Fibroblast of skin of abdomen (primary cell): ENCODE measurements at regions not wholly inside any gene's neighbourhood (a gene's known extent, or its start where the extent isn't known, plus 50 kb on each side); places are given as distances from the start of the nearest gene placed in this dataset.

Experiments used
- DNase-seq: peaks from one replicate; pipeline ENCODE4 v3.0.0-alpha.2; 2013

GRCh38 chr11:95577716-95578460 is 211.7 kb downstream of the FAM76B start:
- peak; percentile 82 for DNase-seq

- DNase-seq, result no peak
Observed at GRCh38 chr11:95576146-95576845, 213.3 kb downstream of the FAM76B start.

DNA sequence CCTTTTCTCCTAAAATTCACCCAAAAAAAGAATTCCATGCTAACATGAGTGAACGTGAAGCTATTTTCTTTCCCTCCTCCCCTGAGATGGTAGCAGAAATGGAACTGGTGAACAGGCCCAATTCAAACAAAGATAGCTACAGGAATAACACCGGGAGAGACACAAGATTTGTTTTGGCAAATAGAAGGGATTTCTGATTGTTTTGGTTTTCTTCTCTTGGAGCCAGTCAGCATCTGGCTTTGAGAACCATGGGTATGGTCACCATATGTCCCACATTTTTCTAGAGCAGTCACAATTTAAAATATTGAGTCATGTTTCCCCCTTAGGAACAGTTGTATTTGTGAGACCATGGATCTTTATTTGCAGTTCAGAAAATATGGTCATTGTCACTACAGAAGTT is 214.1 kb downstream of the FAM76B start:
- DNase-seq, result no peak

DNA sequence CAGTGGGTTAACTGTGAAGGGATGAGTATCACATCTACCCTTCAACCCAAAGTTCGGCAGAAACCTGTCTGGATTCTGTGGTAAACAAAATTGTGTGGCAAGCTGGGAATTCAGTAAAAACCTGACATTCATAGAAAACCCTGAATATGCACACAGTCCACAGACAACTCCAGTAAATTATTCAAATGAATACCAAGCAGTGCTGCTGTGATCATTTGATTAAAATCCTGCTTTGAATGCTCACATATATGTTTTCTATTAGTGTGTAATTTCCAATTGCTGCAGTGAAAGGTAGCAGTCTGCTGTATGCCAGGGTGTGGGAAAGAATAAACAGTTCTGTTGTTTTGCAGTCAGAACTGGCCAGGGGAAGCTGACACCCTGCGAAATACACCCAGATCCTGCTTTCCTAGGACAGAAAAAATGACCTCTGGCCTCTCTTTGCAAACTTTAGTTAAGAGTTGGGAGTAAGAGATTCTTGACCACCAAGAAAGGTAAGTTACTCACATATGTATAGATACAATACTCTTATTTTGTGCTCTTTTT is 217.8 kb downstream of the FAM76B start:
- DNase-seq, result no peak

DNA sequence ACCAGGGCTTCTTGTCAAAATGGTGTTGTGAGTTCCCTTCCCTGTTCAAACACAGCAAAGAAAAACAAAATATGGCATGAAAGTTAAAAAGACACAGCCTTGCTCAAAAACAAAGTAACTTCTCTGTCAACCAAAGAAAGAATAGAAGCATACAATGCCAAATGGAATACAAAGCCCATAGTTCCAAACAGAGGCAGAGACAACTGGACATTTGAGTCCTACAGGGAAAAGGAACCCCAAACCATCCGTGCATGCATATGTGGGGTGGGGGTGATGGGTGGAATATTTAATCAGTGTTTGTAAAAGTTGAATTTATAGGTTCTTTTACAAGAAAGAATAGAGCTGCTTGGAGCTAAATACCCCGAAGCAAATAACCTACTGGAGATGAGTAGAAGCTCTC is 218.7 kb downstream of the FAM76B start:
- DNase-seq, result no peak

DNA sequence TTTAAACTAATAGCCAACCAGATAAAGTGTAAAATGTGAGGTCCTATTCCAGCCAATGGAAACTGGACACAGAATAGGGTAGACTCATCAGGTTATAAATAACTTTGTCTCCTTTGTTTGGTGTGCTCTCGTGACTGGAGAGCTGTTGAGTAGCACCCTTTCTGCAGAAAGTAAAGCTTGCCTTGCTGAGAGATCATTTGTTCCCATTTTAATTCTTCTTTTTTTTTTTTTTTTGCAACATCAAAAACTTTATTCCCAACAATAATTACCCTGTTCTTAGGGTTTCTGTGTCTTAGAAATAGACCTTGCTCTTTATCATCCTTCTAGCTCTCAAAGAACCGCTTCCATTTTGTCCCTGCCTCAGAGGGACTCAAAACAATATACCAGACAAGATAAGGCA is 220.4 kb downstream of the FAM76B start:
- DNase-seq, result no peak

DNA sequence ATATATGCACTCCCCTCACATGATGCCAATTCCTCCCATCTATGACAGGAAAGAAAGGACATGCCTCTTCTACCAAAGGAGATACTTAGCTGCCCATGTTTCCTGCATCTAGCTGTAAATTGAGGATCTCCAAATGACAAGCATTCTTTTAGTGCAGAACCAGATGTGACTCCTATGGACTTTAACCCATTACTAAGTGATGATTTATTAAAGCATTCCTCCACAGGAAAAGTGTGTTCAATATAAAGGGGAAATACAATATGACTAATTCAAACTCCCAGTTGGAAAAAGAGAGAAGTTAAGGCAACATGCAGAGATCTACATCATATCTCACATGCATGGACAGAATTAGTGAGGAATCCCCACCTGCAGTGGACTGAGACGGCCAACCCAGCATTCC is 221.3 kb downstream of the FAM76B start:
- DNase-seq, result peak; percentile 72

DNA sequence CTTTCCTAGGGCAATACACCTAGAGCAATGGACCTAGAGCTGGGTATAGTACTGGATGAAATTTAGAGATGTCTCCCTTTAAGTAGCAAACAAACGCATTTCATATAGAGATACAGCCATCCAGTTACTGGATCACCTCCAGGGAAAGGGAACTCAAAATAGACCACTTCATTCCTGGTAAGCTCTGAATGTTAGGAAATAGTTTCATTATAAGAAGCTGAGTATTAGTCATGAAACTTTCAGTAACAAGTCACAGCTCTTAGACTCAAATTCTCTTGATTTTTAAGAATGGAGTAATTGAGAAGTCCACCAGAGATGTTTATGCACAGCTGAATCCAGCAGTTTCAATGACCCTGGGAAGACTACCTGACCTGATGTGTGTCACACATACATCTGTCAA is 221.9 kb downstream of the FAM76B start:
- DNase-seq, result peak; percentile 86

DNA sequence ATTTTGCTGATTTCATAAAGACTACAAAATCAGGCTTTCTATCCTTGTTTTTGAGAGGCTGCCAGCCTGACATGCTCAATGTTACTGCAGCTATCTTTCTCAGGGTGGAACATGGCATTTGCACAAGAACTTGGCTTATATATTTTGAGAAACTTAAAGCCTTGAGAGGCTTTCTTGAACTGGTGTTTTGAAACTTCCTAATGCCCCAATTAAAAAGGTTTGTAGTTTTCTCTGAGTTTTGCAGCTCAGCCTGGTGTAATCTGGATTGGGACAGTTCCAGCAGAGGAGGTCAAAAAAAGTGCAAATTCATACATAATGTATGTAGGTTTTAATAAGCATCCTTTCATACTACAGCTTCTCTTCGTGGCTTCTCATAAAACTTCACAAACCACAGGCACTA is 223.4 kb downstream of the FAM76B start:
- DNase-seq, result peak; percentile 60

- DNase-seq, result no peak
Observed at GRCh38 chr11:95565724-95566141, 223.8 kb downstream of the FAM76B start.

DNA sequence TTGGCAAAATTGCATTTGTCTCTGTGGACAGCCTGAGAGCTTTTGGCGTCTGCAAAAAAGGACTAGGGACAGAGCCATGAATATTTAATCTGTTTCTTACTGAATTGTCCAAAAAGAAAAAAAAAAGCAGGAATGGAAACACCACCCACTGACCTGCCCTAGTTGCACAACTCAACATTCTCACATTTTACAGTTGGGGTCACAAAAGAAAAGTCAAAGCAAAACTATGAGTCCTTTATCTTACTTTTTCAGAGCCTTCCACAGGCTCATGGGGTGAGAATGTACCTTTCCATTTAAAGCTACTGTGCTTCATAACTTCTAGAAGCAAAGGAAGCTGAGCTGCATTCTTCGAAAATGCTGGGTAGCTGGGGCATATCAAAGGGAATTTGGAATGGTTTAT is 225.7 kb downstream of the FAM76B start:
- no peak for DNase-seq

- no peak for DNase-seq
Observed at GRCh38 chr11:95563173-95563572, 226.4 kb downstream of the FAM76B start.

DNA sequence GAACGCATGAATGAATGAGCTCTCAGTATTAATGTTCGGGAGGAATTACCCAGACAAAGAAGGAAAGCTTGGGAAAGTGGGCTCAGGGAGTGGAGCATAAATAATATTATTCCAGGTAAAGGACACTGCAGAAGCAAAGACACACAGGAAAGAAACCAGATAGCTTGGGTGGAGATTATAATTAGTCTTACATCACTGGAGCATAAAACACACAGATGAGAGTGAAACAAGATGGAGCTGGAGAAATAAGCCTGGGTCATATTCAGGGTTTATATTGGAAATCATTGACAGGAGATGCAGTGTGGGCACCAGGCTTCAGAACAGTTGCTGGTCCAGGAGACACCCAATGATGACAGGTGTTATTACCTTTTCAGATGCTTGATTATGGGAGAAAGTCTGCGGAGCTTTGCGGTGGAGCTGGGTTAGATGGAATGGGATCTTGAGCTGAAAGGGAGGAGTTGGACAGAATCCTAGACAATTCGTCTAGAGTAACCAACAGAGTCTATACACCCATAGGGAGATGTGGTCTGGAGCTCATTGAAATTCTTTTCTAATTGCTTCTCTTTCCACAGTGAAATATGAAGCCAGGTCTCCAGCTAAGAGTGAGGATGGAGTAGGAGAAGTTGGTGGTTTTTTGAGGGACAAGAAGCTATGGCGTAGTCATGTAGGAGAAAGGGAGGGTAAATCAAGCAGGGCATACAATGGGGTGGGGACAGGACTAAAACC is 227.2 kb downstream of the FAM76B start:
- DNase-seq, result no peak

DNA sequence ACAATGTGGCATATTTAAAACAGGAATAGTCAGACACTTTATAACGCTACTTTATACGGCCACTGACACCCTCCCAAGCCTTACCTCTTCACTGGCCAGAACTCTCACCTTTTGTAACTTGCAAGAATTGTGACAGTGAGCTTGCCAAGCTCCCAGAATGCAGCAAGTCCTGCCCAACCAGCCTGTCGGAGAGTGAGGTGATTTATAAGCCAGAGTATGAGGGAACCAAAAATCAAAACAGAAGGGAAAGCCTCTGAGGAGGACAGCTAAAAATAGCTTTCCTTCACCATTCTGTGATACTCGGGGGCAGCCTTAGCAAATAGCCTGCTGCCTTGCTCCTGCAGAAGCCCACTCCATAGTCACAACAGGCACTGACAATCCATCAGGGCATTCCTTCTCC is 229.7 kb downstream of the FAM76B start:
- DNase-seq, result no peak

- no peak for DNase-seq
Observed at GRCh38 chr11:95557376-95557775, 232.2 kb downstream of the FAM76B start.

- DNase-seq, result peak; percentile 90
Observed at GRCh38 chr11:95556342-95557163, 233.0 kb downstream of the FAM76B start.

- DNase-seq, result no peak
Observed at GRCh38 chr11:95556011-95556341, 233.6 kb downstream of the FAM76B start.

DNA sequence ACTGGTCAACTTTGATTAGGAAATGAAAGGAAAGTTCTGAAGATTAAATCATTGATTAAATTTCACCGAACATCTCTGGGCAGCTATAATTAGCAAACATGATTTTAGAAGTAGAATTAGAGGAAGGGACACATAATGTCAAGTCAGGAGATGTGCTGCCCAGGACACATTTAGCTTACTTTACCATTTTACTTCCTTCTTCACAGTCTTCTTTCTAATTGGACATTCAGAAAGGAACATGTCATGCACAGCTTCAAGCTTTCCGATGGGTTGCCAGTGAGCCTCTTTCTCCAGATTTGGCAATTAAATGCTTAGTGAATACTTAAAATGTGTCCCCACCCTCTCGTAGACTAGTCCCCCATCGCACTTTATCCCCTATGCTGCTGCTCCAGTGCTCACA is 234.7 kb downstream of the FAM76B start:
- no peak for DNase-seq

DNA sequence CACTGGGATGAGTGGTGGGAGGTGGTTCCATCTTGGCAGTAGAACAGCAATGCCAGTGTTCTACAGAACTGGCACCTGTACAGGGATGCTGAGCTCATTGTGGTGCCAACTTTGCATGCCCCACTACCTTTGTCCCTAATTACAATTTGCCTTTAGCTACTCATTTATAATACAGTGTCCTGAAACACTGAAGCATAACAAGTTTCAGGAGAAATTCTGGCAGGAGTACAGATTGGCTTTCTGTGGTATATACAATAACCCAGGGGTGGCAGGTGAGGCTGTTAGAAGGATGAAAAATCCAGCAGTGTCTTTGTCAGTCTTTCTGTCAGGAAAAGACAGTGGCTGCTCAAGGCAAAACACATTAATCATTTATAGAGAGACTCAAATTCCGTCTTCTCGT is 240.3 kb downstream of the FAM76B start:
- DNase-seq, result no peak

DNA sequence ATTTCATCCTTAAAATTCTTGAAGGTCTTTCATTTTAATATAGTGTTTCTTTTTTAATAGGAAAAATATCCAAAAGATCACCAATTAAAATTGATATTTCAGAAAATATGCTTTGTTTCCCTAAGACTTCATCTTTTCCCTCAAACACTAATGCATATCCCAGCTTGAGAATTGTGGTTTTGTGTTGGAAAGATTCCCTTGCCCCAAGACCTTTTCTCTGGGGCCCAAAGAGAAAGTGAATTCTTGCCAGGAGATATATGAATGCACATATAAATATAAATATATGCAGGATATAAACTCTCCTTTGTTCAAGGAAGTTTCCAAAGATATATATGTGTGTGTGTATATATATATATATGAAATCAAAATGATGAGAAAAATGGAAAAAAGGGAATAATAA is 241.2 kb downstream of the FAM76B start:
- DNase-seq, result no peak

- DNase-seq, result no peak
Observed at GRCh38 chr11:95547976-95548375, 241.6 kb downstream of the FAM76B start.

DNA sequence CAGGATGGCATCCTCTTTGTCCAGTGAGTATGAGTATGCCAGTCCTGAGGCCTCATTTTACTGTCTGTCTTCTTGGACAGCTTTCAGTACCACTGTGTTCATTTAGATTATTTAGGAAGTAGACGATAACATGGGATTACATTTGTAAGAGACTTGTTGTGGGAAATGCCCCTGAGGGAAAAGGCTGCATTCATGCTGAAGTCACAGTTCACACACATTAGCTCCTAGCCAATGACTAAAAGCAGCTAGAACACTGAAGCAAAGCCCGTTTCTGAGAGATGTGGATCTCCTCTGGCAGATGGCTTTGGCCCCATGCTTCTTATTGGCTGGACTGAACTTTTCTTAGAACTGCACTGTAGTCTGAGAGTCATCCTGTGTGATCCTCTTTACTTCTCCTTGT is 242.4 kb downstream of the FAM76B start:
- DNase-seq, result no peak
